HEK293T (cell line): ENCODE measurements at regions not wholly inside any gene's neighbourhood (a gene's known extent, or its start where the extent isn't known, plus 50 kb on each side); places are given as distances from the start of the nearest gene placed in this dataset.

ENCODE experiments used
- CTCF ChIA-PET: fragments of 350-600 bp; formaldehyde crosslinking; extraction: SDS; loops from one replicate; lab custom pipeline; 2021; ENCODE audit warnings: antibody characterized with exemption, inconsistent platforms; lab: Yijun Ruan, JAX
- POLR2A ChIA-PET: fragments of 350-600 bp; formaldehyde crosslinking; extraction: SDS; loops from one replicate; lab custom pipeline; 2020; ENCODE audit warnings: antibody characterized with exemption, inconsistent platforms; lab: Yijun Ruan, JAX
- DNase-seq: peaks from one replicate; pipeline ENCODE4 v3.0.0; 2012; ENCODE audit warnings: mixed read lengths; ENCODE audit errors: extremely low spot score
- ARNT ChIP-seq: fragments of 450-650 bp; IDR thresholded peaks from 2 replicates; pipeline ENCODE4 v1.6.1; 2017; ENCODE audit warnings: mild to moderate bottlenecking
- BHLHE40 ChIP-seq: fragments of 450-650 bp; IDR thresholded peaks from 2 replicates; pipeline ENCODE4 v1.6.1; 2016; ENCODE audit warnings: mild to moderate bottlenecking, moderate library complexity, borderline replicate concordance
- CTBP1 ChIP-seq: fragments of 450-650 bp; IDR thresholded peaks from 2 replicates; pipeline ENCODE4 v1.6.1; 2016; ENCODE audit warnings: borderline replicate concordance
- ELF4 ChIP-seq: fragments of 450-650 bp; IDR thresholded peaks from 2 replicates; pipeline ENCODE4 v1.6.1; 2017; ENCODE audit warnings: antibody characterized with exemption
- FOXA1 ChIP-seq: fragments of 450-650 bp; IDR thresholded peaks from 2 replicates; pipeline ENCODE4 v1.6.1; 2016; ENCODE audit warnings: mild to moderate bottlenecking
- FOXK2 ChIP-seq: fragments of 450-650 bp; IDR thresholded peaks from 2 replicates; pipeline ENCODE4 v1.6.1; 2016; ENCODE audit warnings: mild to moderate bottlenecking
- FOXM1 ChIP-seq: fragments of 450-650 bp; IDR thresholded peaks from 2 replicates; pipeline ENCODE4 v1.6.1; 2017; ENCODE audit warnings: mild to moderate bottlenecking, borderline replicate concordance
- HDGF ChIP-seq: fragments of 450-650 bp; IDR thresholded peaks from 2 replicates; pipeline ENCODE4 v1.6.1; 2017; ENCODE audit warnings: antibody characterized with exemption, borderline replicate concordance
- L3MBTL2 ChIP-seq: fragments of 450-650 bp; conservative IDR thresholded peaks from 2 replicates; pipeline ENCODE4 v1.6.1; 2016; ENCODE audit warnings: mild to moderate bottlenecking
- LEF1 ChIP-seq: fragments of 450-650 bp; IDR thresholded peaks from 2 replicates; pipeline ENCODE4 v1.6.1; 2017; ENCODE audit warnings: mild to moderate bottlenecking, borderline replicate concordance
- NFRKB ChIP-seq: fragments of 450-650 bp; IDR thresholded peaks from 2 replicates; pipeline ENCODE4 v1.6.1; 2016; ENCODE audit warnings: mild to moderate bottlenecking, moderate library complexity
- SP1 ChIP-seq: fragments of 450-650 bp; IDR thresholded peaks from 2 replicates; pipeline ENCODE4 v1.6.1; 2017
- SUZ12 ChIP-seq: fragments of 450-650 bp; IDR thresholded peaks from 2 replicates; pipeline ENCODE4 v1.6.1; 2016; ENCODE audit warnings: mild to moderate bottlenecking
- TARDBP ChIP-seq: fragments of 450-650 bp; IDR thresholded peaks from 2 replicates; pipeline ENCODE4 v1.6.1; 2016
- ZNF384 ChIP-seq: fragments of 450-650 bp; IDR thresholded peaks from 2 replicates; pipeline ENCODE4 v1.6.1; 2016
- TF ChIP-seq, protein P1 (sequence below): fragments of 450-650 bp; IDR thresholded peaks from 2 replicates; pipeline ENCODE4 v1.6.1; 2016

DNA sequence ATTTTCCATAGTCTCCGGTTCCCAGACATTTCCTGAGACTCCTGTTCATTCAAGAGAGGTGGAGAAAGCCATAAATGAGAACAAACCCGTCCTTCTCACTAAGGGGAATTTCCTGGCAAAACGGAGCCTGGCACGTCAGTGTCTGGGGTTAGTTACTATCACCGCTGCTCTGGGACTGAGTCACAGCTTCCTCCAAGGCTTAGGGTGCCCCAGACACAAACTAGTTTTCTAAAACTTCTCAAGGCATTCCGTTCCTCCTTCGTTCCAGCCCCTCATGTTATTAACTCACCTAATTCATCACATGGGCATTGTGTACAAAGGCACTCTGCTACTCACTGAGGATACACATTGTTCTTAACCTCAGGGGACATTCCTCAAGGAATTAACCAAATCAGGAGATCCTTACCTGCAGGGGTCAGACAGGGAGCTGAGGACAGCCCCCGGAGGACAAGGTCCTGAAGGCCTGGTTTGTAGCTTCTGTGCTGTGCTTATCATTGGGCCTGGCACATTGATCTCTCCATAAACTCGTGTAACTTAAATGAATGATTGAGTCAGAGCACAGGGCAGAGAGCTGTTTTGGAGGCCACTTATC is 103.0 kb upstream of the KLF6 start:
- POLR2A ChIA-PET, result interaction anchor here (1.1 to 3.3 kb wide), 2 partner anchors 102 to 103 kb away, joined by 4 to 39 read pairs; partner anchors contain the start of gene KLF6
- CTCF ChIA-PET, result interaction anchor here (1.0 kb wide), 1 partner anchor 11 kb away, joined by 3 read pairs; no protein-coding TSS in a partner anchor
- DNase-seq, result no peak
- no peak for TF ChIP-seq LEF1
- TF ChIP-seq BHLHE40, result no peak
- TF ChIP-seq NFRKB, result no peak
- TF ChIP-seq CTBP1, result no peak
- TF ChIP-seq FOXK2, result no peak
- no peak for TF ChIP-seq FOXM1
- TF ChIP-seq ZNF384, result no peak
- no peak for TF ChIP-seq SUZ12
- TF ChIP-seq ARNT, result no peak
- no peak for TF ChIP-seq HDGF
- TF ChIP-seq SP1, result no peak
- no peak for TF ChIP-seq TARDBP
- TF ChIP-seq FOXA1, result no peak
- TF ChIP-seq L3MBTL2, result no peak
- TF ChIP-seq ELF4, result no peak
- TF ChIP-seq, protein P1, sequence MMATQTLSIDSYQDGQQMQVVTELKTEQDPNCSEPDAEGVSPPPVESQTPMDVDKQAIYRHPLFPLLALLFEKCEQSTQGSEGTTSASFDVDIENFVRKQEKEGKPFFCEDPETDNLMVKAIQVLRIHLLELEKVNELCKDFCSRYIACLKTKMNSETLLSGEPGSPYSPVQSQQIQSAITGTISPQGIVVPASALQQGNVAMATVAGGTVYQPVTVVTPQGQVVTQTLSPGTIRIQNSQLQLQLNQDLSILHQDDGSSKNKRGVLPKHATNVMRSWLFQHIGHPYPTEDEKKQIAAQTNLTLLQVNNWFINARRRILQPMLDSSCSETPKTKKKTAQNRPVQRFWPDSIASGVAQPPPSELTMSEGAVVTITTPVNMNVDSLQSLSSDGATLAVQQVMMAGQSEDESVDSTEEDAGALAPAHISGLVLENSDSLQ, result no peak

DNA sequence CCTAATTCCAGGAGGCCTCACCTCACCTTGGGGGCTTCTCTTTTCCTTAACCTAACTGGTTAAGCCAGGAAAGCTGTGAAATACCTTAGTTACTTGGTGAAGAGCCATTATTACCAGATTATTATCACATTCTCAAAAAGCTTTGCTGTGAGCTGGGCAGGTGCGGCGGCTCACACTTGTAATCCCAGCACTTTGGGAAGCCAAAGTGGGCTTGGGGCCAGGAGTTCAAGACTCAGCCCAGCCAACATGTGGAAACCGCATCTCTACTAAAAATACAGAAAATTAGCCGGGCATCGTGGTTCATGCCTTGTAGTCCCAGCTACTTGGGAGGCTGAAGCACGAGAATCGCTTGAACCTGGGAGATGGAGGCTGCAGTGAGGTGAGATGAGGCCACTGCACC is 102.4 kb upstream of the KLF6 start:
- TF ChIP-seq L3MBTL2, result no peak
- TF ChIP-seq FOXM1, result no peak
- no peak for DNase-seq
- ChIA-PET POLR2A (interaction anchor here (3.3 kb wide), 1 partner anchor 103 kb away, joined by 39 read pairs; the partner anchor contains the start of gene KLF6), CTCF (no interaction called here)

DNA sequence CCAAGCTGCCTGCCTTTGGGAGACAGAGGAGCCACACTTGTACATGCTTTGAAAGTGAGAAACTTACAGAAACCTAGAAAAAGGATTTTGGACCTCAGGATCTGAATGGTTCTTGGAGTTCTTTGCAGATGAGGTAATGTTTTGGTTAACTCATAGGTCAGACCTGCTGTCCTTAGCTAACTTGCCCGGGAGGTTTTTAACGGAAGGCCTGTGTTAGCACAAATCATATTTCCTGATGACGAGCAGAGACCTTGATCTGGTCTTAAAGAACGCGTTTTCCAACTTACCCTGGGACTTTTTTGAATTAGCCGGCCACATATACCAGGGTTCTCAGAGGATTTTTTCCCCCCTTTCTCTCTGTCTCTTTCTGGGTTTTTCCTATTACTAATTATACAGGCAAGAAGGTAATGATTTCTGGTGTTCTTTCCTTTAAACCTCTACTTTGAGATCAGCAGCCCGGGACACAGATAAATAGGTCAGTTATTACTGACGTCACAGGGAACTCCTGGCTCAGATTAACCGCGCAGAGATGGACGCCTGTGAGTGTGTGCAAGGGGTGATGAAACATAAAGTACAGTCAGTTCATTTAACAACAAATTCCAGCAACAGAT is 101.7 kb upstream of the KLF6 start:
- TF ChIP-seq ELF4, result no peak
- TF ChIP-seq ZNF384, result no peak
- no peak for TF ChIP-seq L3MBTL2
- TF ChIP-seq BHLHE40, result no peak
- no peak for TF ChIP-seq CTBP1
- TF ChIP-seq ARNT, result no peak
- TF ChIP-seq HDGF, result no peak
- TF ChIP-seq LEF1, result no peak
- no peak for TF ChIP-seq NFRKB
- no peak for TF ChIP-seq TARDBP
- TF ChIP-seq, protein P1, result no peak
- TF ChIP-seq FOXK2, result no peak
- TF ChIP-seq SUZ12, result no peak
- no peak for TF ChIP-seq FOXM1
- TF ChIP-seq SP1, result no peak
- ChIA-PET POLR2A (interaction anchor here (0.6 to 3.3 kb wide), 5 partner anchors 9 to 102 kb away, joined by 3 to 39 read pairs (median 5); partner anchors contain the start of gene KLF6), CTCF (no interaction called here)
- DNase-seq, result no peak

DNA sequence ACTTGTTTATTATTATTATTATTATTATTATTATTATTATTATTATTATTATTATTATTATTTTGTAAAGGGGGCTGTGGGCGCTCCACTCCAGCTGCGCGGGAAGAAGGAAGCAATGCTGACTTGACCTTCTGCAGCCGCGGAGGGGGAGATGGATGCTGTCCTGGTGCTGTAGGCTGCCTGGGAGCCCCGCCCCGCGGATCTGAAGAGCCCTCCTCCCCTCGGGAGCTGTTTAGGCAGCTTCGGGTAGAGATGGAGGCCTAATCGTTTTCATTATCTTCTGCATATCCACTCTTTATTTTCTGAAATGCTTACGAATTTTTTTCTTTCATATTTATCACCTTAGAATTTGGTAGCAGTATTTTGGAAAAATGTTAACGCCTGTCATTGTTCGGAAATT is 101.2 kb upstream of the KLF6 start:
- ChIA-PET POLR2A (interaction anchor here (0.6 to 3.3 kb wide), 5 partner anchors 10 to 102 kb away, joined by 3 to 39 read pairs (median 5); partner anchors contain the start of gene KLF6), CTCF (no interaction called here)
- no peak for TF ChIP-seq L3MBTL2
- TF ChIP-seq BHLHE40, result no peak
- TF ChIP-seq LEF1, result no peak
- TF ChIP-seq FOXK2, result no peak
- no peak for TF ChIP-seq ELF4
- TF ChIP-seq SP1, result no peak
- TF ChIP-seq SUZ12, result no peak
- TF ChIP-seq, protein P1, result no peak
- TF ChIP-seq CTBP1, result no peak
- no peak for TF ChIP-seq TARDBP
- TF ChIP-seq HDGF, result no peak
- no peak for TF ChIP-seq ZNF384
- TF ChIP-seq NFRKB, result no peak
- TF ChIP-seq ARNT, result no peak
- DNase-seq, result peak; percentile 42

DNA sequence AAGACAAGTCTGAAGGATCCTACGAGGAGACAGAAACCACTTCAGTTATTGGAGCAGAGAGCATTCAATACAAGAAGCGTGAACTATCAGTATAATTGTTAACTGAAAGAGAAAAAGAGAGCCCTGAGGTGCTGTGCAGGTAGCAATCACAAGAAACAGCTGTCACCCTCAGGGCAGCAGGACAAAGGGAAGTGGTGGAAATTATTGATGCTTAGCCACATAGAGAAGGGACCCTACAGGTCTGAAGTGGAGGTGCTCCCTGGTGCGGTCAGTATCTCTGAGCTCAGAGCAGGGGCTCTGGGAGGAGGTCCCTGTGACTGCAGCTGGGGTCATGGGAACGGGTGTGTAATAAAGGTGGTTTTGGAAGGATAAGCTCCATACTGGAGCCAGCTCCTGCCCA is 97.8 kb upstream of the KLF6 start:
- ChIA-PET CTCF (no interaction called here), POLR2A (interaction anchor here (0.9 kb wide), 1 partner anchor 98 kb away, joined by 5 read pairs; the partner anchor contains the start of gene KLF6)
- DNase-seq, result no peak
- TF ChIP-seq TARDBP (no peak), LEF1 (no peak), FOXA1 (no peak), ARNT (no peak), ZNF384 (no peak), NFRKB (no peak), FOXM1 (no peak), FOXK2 (no peak), SUZ12 (no peak), SP1 (no peak), BHLHE40 (no peak)
- TF ChIP-seq, protein P1, result no peak
